ENCODE measurements at regions not wholly inside any gene's neighbourhood (a gene's known extent, or its start where the extent isn't known, plus 50 kb on each side); places are given as distances from the start of the nearest gene placed in this dataset.

DNA sequence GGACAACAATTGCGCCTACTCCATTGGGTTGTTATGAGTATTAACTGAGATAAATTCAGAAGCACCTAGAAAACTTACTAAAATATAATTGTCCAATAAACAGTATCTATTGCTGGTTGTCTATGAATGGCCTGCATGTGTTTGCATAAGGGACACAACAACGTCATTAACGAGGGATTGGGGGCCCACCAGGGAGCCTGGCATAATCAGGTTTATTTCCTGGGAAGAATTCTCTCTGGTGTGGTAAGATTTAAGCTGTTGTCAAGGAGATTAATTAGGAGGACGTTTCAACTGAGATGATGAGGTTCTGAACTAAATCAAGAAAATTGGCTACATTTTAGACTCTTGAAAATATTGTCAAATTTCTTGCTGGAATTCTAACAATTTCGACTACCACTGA is 176.1 kb upstream of the CDIN1 start:
- no peaks in the 10 kb centered on the region for H3K9me3 ChIP-seq (replicated peaks; ENCODE audit: control insufficient read depth, insufficient read depth, low read depth, low read length)
- POLR2A ChIA-PET, result no interaction called here
- no TSS peak for BruUV-seq (replicated peaks)
- 66% methylated on average over 5 of the region's 5 CpGs for WGBS (ENCODE audit: insufficient coverage, low coverage, missing lambda C conversion rate)
- no peaks in the 10 kb centered on the region for H3K9me1 ChIP-seq (ENCODE audit: control insufficient read depth, insufficient read depth, low read length)
- in situ Hi-C loops (cut with MboI), result no loop called here
- no peak overlapping the region for H3K9ac ChIP-seq (ENCODE audit: insufficient read depth in 1 of 2, low read depth in 2 of 2, low read length in 2 of 2)
- intact Hi-C loops (cut with micrococcal nuclease), result no loop called here
- no peak overlapping the region for H3K27ac ChIP-seq (ENCODE audit: extremely low read depth, low read depth, low read length)
- CTCF ChIA-PET (ENCODE audit: low intra/inter-chr PET ratio), result no interaction called here
- no peak overlapping the region; the same call in 1 of the 2 replicates for H2AFZ ChIP-seq (ENCODE audit: low read depth, low read length)
- H4K20me1 ChIP-seq (replicated peaks; ENCODE audit: control insufficient read depth, insufficient read depth, low read length), result no peaks in the 10 kb centered on the region
- H3K4me3 ChIP-seq, result no peak overlapping the region
- no peak for TF ChIP-seq NFE2L1 (tag; IDR thresholded peaks at IDR 0.05; ENCODE audit: borderline replicate concordance, low read depth)
- TF ChIP-seq, protein P1, sequence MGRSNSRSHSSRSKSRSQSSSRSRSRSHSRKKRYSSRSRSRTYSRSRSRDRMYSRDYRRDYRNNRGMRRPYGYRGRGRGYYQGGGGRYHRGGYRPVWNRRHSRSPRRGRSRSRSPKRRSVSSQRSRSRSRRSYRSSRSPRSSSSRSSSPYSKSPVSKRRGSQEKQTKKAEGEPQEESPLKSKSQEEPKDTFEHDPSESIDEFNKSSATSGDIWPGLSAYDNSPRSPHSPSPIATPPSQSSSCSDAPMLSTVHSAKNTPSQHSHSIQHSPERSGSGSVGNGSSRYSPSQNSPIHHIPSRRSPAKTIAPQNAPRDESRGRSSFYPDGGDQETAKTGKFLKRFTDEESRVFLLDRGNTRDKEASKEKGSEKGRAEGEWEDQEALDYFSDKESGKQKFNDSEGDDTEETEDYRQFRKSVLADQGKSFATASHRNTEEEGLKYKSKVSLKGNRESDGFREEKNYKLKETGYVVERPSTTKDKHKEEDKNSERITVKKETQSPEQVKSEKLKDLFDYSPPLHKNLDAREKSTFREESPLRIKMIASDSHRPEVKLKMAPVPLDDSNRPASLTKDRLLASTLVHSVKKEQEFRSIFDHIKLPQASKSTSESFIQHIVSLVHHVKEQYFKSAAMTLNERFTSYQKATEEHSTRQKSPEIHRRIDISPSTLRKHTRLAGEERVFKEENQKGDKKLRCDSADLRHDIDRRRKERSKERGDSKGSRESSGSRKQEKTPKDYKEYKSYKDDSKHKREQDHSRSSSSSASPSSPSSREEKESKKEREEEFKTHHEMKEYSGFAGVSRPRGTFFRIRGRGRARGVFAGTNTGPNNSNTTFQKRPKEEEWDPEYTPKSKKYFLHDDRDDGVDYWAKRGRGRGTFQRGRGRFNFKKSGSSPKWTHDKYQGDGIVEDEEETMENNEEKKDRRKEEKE (IDR thresholded peaks at IDR 0.05; ENCODE audit: borderline replicate concordance in 1 of 2, control insufficient read depth in 1 of 2, low read depth in 2 of 2, low read length in 1 of 2), result no peak
- no peak for TF ChIP-seq TRIM24 (IDR thresholded peaks at IDR 0.05)
- no peak for TF ChIP-seq CREM (IDR thresholded peaks at IDR 0.05; ENCODE audit: low read depth)
- no peak for TF ChIP-seq POLR2AphosphoS2 (IDR thresholded peaks at IDR 0.05; ENCODE audit: low read length)
- TF ChIP-seq TOE1 (IDR thresholded peaks at IDR 0.05; ENCODE audit: borderline replicate concordance), result no peak
- TF ChIP-seq TOE1 (CRISPR knock-in tag; IDR thresholded peaks at IDR 0.05; ENCODE audit: borderline replicate concordance, low read depth), result no peak
- TF ChIP-seq, protein P2, sequence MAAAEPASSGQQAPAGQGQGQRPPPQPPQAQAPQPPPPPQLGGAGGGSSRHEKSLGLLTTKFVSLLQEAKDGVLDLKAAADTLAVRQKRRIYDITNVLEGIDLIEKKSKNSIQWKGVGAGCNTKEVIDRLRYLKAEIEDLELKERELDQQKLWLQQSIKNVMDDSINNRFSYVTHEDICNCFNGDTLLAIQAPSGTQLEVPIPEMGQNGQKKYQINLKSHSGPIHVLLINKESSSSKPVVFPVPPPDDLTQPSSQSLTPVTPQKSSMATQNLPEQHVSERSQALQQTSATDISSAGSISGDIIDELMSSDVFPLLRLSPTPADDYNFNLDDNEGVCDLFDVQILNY (CRISPR knock-in tag; IDR thresholded peaks at IDR 0.05), result no peak
- no peak for TF ChIP-seq RBBP5 (IDR thresholded peaks at IDR 0.05; ENCODE audit: borderline replicate concordance, insufficient read depth, low read length, poor library complexity, severe bottlenecking)
- no peak for TF ChIP-seq PHF20 (IDR thresholded peaks at IDR 0.05; ENCODE audit: partially characterized antibody)
- no peak for TF ChIP-seq MAFF (IDR thresholded peaks at IDR 0.05; ENCODE audit: low read length)
- TF ChIP-seq ZNF124 (CRISPR knock-in tag; IDR thresholded peaks at IDR 0.05), result no peak
- TF ChIP-seq TEAD4 (IDR thresholded peaks at IDR 0.05; ENCODE audit: low read length), result no peak
- no peak for TF ChIP-seq TEAD4 (CRISPR knock-in tag; IDR thresholded peaks at IDR 0.05; ENCODE audit: borderline replicate concordance)
- TF ChIP-seq TEAD1 (CRISPR knock-in tag; IDR thresholded peaks at IDR 0.05), result no peak
- no peak for TF ChIP-seq ZNF324 (CRISPR knock-in tag; IDR thresholded peaks at IDR 0.05)
- TF ChIP-seq, protein P3, sequence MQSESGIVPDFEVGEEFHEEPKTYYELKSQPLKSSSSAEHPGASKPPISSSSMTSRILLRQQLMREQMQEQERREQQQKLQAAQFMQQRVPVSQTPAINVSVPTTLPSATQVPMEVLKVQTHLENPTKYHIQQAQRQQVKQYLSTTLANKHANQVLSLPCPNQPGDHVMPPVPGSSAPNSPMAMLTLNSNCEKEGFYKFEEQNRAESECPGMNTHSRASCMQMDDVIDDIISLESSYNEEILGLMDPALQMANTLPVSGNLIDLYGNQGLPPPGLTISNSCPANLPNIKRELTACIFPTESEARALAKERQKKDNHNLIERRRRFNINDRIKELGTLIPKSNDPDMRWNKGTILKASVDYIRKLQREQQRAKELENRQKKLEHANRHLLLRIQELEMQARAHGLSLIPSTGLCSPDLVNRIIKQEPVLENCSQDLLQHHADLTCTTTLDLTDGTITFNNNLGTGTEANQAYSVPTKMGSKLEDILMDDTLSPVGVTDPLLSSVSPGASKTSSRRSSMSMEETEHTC (IDR thresholded peaks at IDR 0.05), result no peak
- no peak overlapping the region for H3K4me2 ChIP-seq (ENCODE audit: insufficient read depth, low read length)
- DNase-seq (ENCODE audit: extremely low read depth in 1 of 4, low spot score in 3 of 4) (no peak), ATAC-seq (no peak), FAIRE-seq (no peak)
- peaks cover 0 to 2% of the 10 kb centered on the region in 2 experiments; a peak in 2 of 5 replicates for H3K4me1 ChIP-seq (replicated peaks in 1 of 2; ENCODE audit: control insufficient read depth in 2 of 2, insufficient read depth in 2 of 2, low read length in 2 of 2)
- no peaks in the 10 kb centered on the region for H3K36me3 ChIP-seq (ENCODE audit: control insufficient read depth, insufficient read depth, low read length)
- no peaks in the 10 kb centered on the region for H3K79me2 ChIP-seq (ENCODE audit: control insufficient read depth, insufficient read depth, low read length)
- H3K27me3 ChIP-seq (ENCODE audit: control insufficient read depth in 2 of 2, insufficient read depth in 2 of 2, low read length in 2 of 2), result no peaks in the 10 kb centered on the region
